DND-41 (cell line): ENCODE measurements at regions not wholly inside any gene's neighbourhood (a gene's known extent, or its start where the extent isn't known, plus 50 kb on each side); places are given as distances from the start of the nearest gene placed in this dataset.

Experiments
- CTCF ChIP-seq: IDR thresholded peaks from 2 replicates; pipeline ENCODE4 v1.5.1; 2012; ENCODE audit warnings: borderline replicate concordance, low read length, moderate library complexity, mild to moderate bottlenecking; ENCODE audit not compliant: poor library complexity, severe bottlenecking; ENCODE audit errors: extremely low read depth
- EZH2 ChIP-seq: IDR thresholded peaks from 3 replicates; pipeline ENCODE4 v1.6.1; 2012; ENCODE audit warnings: borderline replicate concordance, low read depth, mild to moderate bottlenecking, moderate library complexity, low read length, inconsistent platforms; ENCODE audit not compliant: severe bottlenecking

- TF ChIP-seq CTCF (no peak), EZH2 (no peak)
These were observed 332.7 kb downstream of the FGFR2 start for GRCh38 chr10:121265360-121266123.
